ENCODE measurements at regions not wholly inside any gene's neighbourhood (a gene's known extent, or its start where the extent isn't known, plus 50 kb on each side); places are given as distances from the start of the nearest gene placed in this dataset.

GRCh38 chr10:33927347-33927746 is 592.9 kb upstream of the NRP1 start:
- Histone ChIP-seq H3K36me3 (replicated peaks in 1 of 2; ENCODE audit: control insufficient read depth in 1 of 2, insufficient read depth in 2 of 2, low read length in 2 of 2) (no peaks in the 10 kb centered on the region), H3K4me3 (replicated peaks in 1 of 3; ENCODE audit: low read depth in 2 of 3, low read length in 3 of 3) (no peak overlapping the region), H3K27ac (ENCODE audit: low read depth in 1 of 2, low read length in 2 of 2) (no peak overlapping the region), H3K27me3 (ENCODE audit: control insufficient read depth in 2 of 2, insufficient read depth in 2 of 2, low read length in 2 of 2) (no peaks in the 10 kb centered on the region), H3K4me2 (replicated peaks; ENCODE audit: extremely low read depth, low read length, poor library complexity, severe bottlenecking) (no peak overlapping the region), H3K4me1 (ENCODE audit: control insufficient read depth in 1 of 2, insufficient read depth in 2 of 2, low read length in 2 of 2) (no peaks in the 10 kb centered on the region), H3K9me3 (replicated peaks in 1 of 2; ENCODE audit: control insufficient read depth in 1 of 2, insufficient read depth in 1 of 2, low read length in 2 of 2) (no peaks in the 10 kb centered on the region), H4K20me1 (ENCODE audit: insufficient read depth, low read length) (no peaks in the 10 kb centered on the region), H2AFZ (ENCODE audit: insufficient read depth, low read depth, low read length, poor library complexity, severe bottlenecking) (no peak overlapping the region), H3K9ac (ENCODE audit: insufficient read depth, low read length, poor library complexity, severe bottlenecking) (no peak overlapping the region), H3K79me2 (ENCODE audit: insufficient read depth, low read length) (no peaks in the 10 kb centered on the region)
- no peak overlapping the region for H3K4me3 Mint-ChIP-seq
- TF ChIP-seq, protein P1, sequence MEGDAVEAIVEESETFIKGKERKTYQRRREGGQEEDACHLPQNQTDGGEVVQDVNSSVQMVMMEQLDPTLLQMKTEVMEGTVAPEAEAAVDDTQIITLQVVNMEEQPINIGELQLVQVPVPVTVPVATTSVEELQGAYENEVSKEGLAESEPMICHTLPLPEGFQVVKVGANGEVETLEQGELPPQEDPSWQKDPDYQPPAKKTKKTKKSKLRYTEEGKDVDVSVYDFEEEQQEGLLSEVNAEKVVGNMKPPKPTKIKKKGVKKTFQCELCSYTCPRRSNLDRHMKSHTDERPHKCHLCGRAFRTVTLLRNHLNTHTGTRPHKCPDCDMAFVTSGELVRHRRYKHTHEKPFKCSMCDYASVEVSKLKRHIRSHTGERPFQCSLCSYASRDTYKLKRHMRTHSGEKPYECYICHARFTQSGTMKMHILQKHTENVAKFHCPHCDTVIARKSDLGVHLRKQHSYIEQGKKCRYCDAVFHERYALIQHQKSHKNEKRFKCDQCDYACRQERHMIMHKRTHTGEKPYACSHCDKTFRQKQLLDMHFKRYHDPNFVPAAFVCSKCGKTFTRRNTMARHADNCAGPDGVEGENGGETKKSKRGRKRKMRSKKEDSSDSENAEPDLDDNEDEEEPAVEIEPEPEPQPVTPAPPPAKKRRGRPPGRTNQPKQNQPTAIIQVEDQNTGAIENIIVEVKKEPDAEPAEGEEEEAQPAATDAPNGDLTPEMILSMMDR (IDR thresholded peaks at IDR 0.05), result no peak
- WGBS (ENCODE audit: insufficient coverage), result 100% methylated on average over 5 of the region's 7 CpGs
- H3K9me3 Mint-ChIP-seq, result peaks cover 0 to 11% (median 2%) of the 10 kb centered on the region in 7 donors
- H3K4me1 Mint-ChIP-seq, result no peaks in the 10 kb centered on the region
- intact Hi-C loops (cut with micrococcal nuclease), result no loop called here
- DNase-seq, result no peak
- H3K27ac Mint-ChIP-seq, result no peak overlapping the region
- no peaks in the 10 kb centered on the region for H3K36me3 Mint-ChIP-seq
- peaks cover 0 to 4% (median 2%) of the 10 kb centered on the region in 3 donors for H3K27me3 Mint-ChIP-seq (ENCODE audit: low read depth in 3 of 3)

DNA sequence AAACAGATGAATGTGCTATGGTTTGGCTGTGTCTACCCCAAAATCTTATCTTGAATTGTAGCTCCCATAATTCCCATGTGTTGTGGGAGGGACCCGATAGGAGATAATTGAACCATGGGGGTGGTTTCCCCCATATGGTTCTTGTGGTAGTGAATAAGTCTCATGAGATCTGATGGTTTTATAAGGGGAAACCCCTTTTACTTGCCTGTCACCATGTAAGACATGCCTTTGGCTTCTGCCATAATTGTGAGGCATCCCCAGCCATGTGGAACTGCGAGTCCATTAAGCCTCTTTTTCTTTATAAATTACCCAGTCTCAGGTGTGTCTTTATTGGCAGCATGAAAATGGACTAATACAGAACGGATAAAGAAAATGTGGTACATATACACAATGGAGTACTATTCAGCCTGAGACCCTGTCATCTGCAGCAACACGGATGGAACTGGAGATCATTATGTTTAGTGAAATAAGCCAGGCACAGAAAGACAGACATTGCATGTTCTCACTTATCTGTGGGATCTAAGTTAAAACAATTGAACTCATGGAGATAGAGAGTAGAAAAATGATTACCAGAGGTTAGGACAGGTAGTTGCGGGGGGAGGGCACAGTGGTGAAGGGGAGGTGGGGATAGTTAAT is 587.6 kb upstream of the NRP1 start:
- Mint-ChIP-seq H3K27me3 (ENCODE audit: low read depth in 3 of 3) (peaks cover 0 to 4% (median 2%) of the 10 kb centered on the region in 3 donors), H3K4me1 (no peaks in the 10 kb centered on the region), H3K9me3 (peaks cover 0 to 9% (median 0%) of the 10 kb centered on the region in 7 donors), H3K27ac (no peak overlapping the region), H3K4me3 (no peak overlapping the region), H3K36me3 (no peaks in the 10 kb centered on the region)
- H4K20me1 ChIP-seq (ENCODE audit: insufficient read depth, low read length), result no peaks in the 10 kb centered on the region
- 89% methylated on average over 1 of the region's 5 CpGs for WGBS (ENCODE audit: insufficient coverage)
- H3K4me3 ChIP-seq (replicated peaks in 1 of 3; ENCODE audit: low read depth in 2 of 3, low read length in 3 of 3), result no peak overlapping the region
- no peaks in the 10 kb centered on the region for H3K4me1 ChIP-seq (ENCODE audit: control insufficient read depth in 1 of 2, insufficient read depth in 2 of 2, low read length in 2 of 2)
- TF ChIP-seq, protein P1 (IDR thresholded peaks at IDR 0.05), result no peak
- intact Hi-C loops (cut with micrococcal nuclease), result no loop called here
- H3K36me3 ChIP-seq (replicated peaks in 1 of 2; ENCODE audit: control insufficient read depth in 1 of 2, insufficient read depth in 2 of 2, low read length in 2 of 2), result no peaks in the 10 kb centered on the region
- H3K27me3 ChIP-seq (ENCODE audit: control insufficient read depth in 2 of 2, insufficient read depth in 2 of 2, low read length in 2 of 2), result no peaks in the 10 kb centered on the region
- H3K9ac ChIP-seq (ENCODE audit: insufficient read depth, low read length, poor library complexity, severe bottlenecking), result no peak overlapping the region
- no peak overlapping the region for H3K27ac ChIP-seq (ENCODE audit: low read depth in 1 of 2, low read length in 2 of 2)
- no peak overlapping the region for H2AFZ ChIP-seq (ENCODE audit: insufficient read depth, low read depth, low read length, poor library complexity, severe bottlenecking)
- no peaks in the 10 kb centered on the region for H3K79me2 ChIP-seq (ENCODE audit: insufficient read depth, low read length)
- H3K9me3 ChIP-seq (replicated peaks in 1 of 2; ENCODE audit: control insufficient read depth in 1 of 2, insufficient read depth in 1 of 2, low read length in 2 of 2), result no peaks in the 10 kb centered on the region
- DNase-seq, result no peak
- no peak overlapping the region for H3K4me2 ChIP-seq (replicated peaks; ENCODE audit: extremely low read depth, low read length, poor library complexity, severe bottlenecking)

Data from CD14-positive monocyte (primary cell).